NCI-H2227 (cell line): ENCODE measurements at regions not wholly inside any gene's neighbourhood (a gene's known extent, or its start where the extent isn't known, plus 50 kb on each side); places are given as distances from the start of the nearest gene placed in this dataset.
A peak's percentile ranks its signal among the peaks of the same experiment; 100 is the strongest.
"Not testable (repeated sequence)": the region's sequence is repeated elsewhere in the genome, so short reads cannot be mapped to it uniquely, and the experiment has no call there.

Experiments used
- DNase-seq: peaks from one replicate; lab custom pipeline; 2025; ENCODE audit not compliant: unreplicated experiment; lab: John Stamatoyannopoulos, UW

GRCh38 chr4:132809298-132810032 lies 339.6 kb upstream of the PCDH10 start:
- DNase-seq, result no peak

GRCh38 chr4:132813061-132813460 lies 336.0 kb upstream of the PCDH10 start:
- not testable (repeated sequence) for DNase-seq

GRCh38 chr4:132818091-132818490 lies 331.0 kb upstream of the PCDH10 start:
- peak; percentile 73 for DNase-seq

GRCh38 chr4:132823419-132823818 lies 325.7 kb upstream of the PCDH10 start:
- no peak for DNase-seq

- DNase-seq, result no peak
Observed at GRCh38 chr4:132824761-132825160, 324.3 kb upstream of the PCDH10 start.

- no peak for DNase-seq
Observed at GRCh38 chr4:132827522-132827921, 321.6 kb upstream of the PCDH10 start.

GRCh38 chr4:132838244-132838643 lies 310.9 kb upstream of the PCDH10 start:
- DNase-seq, result no peak

- no peak for DNase-seq
Observed at GRCh38 chr4:132839070-132839469, 310.0 kb upstream of the PCDH10 start.

- DNase-seq, result no peak
Observed at GRCh38 chr4:132859929-132860328, 289.2 kb upstream of the PCDH10 start.

GRCh38 chr4:132860976-132861375 lies 288.1 kb upstream of the PCDH10 start:
- no peak for DNase-seq

- DNase-seq, result no peak
Observed at GRCh38 chr4:132863619-132864018, 285.5 kb upstream of the PCDH10 start.

- no peak for DNase-seq
Observed at GRCh38 chr4:132865458-132865857, 283.6 kb upstream of the PCDH10 start.

GRCh38 chr4:132865922-132866321 lies 283.2 kb upstream of the PCDH10 start:
- no peak for DNase-seq

- no peak for DNase-seq
Observed at GRCh38 chr4:132866616-132867015, 282.5 kb upstream of the PCDH10 start.

GRCh38 chr4:132893787-132894186 lies 255.3 kb upstream of the PCDH10 start:
- no peak for DNase-seq

GRCh38 chr4:132901224-132901623 lies 247.9 kb upstream of the PCDH10 start:
- no peak for DNase-seq

- DNase-seq, result peak; percentile 0
Observed at GRCh38 chr4:132910229-132910748, 238.8 kb upstream of the PCDH10 start.

- no peak for DNase-seq
Observed at GRCh38 chr4:132918096-132918495, 231.0 kb upstream of the PCDH10 start.

- no peak for DNase-seq
Observed at GRCh38 chr4:132923516-132923915, 225.6 kb upstream of the PCDH10 start.

- DNase-seq, result no peak
Observed at GRCh38 chr4:132934911-132935310, 214.2 kb upstream of the PCDH10 start.

- no peak for DNase-seq
Observed at GRCh38 chr4:132955146-132955545, 193.9 kb upstream of the PCDH10 start.

- DNase-seq, result no peak
Observed at GRCh38 chr4:132956962-132957361, 192.1 kb upstream of the PCDH10 start.
